H1 (cell line): ENCODE measurements at regions not wholly inside any gene's neighbourhood (a gene's known extent, or its start where the extent isn't known, plus 50 kb on each side); places are given as distances from the start of the nearest gene placed in this dataset.
"Not testable (repeated sequence)": the region's sequence is repeated elsewhere in the genome, so short reads cannot be mapped to it uniquely, and the experiment has no call there.

Source experiments
- CTCF ChIA-PET: fragments of 300-600 bp; sonication (Branson Sonifier 250); formaldehyde crosslinking; loops from one replicate; lab custom pipeline; 2021; ENCODE audit not compliant: partially characterized antibody; lab: Charles Lee
- POLR2A ChIA-PET: fragments of 300-600 bp; sonication (Branson Sonifier 250); formaldehyde crosslinking; loops from one replicate; lab custom pipeline; 2021; ENCODE audit warnings: inconsistent platforms; ENCODE audit not compliant: partially characterized antibody; lab: Charles Lee
- DNase-seq, 2 experiments: peaks; one replicate each; pipeline versions ENCODE4 v3.0.0 to v3.0.0-alpha.2; 2010 to 2022; ENCODE audit warnings: low spot score in 2 of 2, low read depth in 1 of 2, mixed read lengths in 1 of 2
- FAIRE-seq: peaks from 2 replicates; lab custom pipeline; 2011; peaks lifted over from hg19 to GRCh38; lab: Jason Lieb, UNC
- H2AFZ ChIP-seq: 2 replicates; pipeline ENCODE4 v1.8.1; 2012; ENCODE audit warnings: low read length, inconsistent platforms
- H2AK5ac ChIP-seq: 2 replicates; pipeline ENCODE4 v1.6.1; 2013; ENCODE audit warnings: low read depth, low read length
- H2BK120ac ChIP-seq: replicated peaks from 2 replicates; pipeline ENCODE3; 2013; ENCODE audit warnings: low read depth, low read length, inconsistent platforms
- H2BK12ac ChIP-seq: 2 replicates; pipeline ENCODE4 v1.6.1; 2013; ENCODE audit warnings: low read depth, low read length
- H2BK15ac ChIP-seq: 2 replicates; pipeline ENCODE4 v1.6.1; 2013; ENCODE audit warnings: low read length
- H2BK20ac ChIP-seq: 2 replicates; pipeline ENCODE4 v1.6.1; 2013; ENCODE audit warnings: low read length
- H2BK5ac ChIP-seq: 2 replicates; pipeline ENCODE4 v1.6.1; 2013; ENCODE audit warnings: low read depth, low read length
- H3K14ac ChIP-seq: 2 replicates; pipeline ENCODE4 v1.6.1; 2013; ENCODE audit warnings: inconsistent platforms; ENCODE audit not compliant: insufficient read length
- H3K18ac ChIP-seq: 2 replicates; pipeline ENCODE4 v1.6.1; 2013; ENCODE audit warnings: low read length; ENCODE audit errors: extremely low read depth
- H3K23ac ChIP-seq: 2 replicates; pipeline ENCODE4 v1.6.1; 2013; ENCODE audit warnings: inconsistent platforms; ENCODE audit not compliant: insufficient read length
- H3K23me2 ChIP-seq: 2 replicates; pipeline ENCODE4 v1.6.1; 2013; ENCODE audit warnings: low read depth, low read length
- H3K27ac ChIP-seq: 2 replicates; pipeline ENCODE4 v1.6.1; 2011; ENCODE audit warnings: low read depth, low read length, inconsistent platforms
- H3K27me3 ChIP-seq, 4 experiments: replicated peaks in 1 of 4; 1 replicate in 1 of 4; 2 replicates in 3 of 4; pipeline versions ENCODE4 v1.6.1 to v1.8.1; 2011 to 2013; ENCODE audit warnings: low read length in 3 of 4, mild to moderate bottlenecking in 3 of 4, inconsistent platforms in 2 of 4, mixed read lengths in 2 of 4, moderate library complexity in 1 of 4; ENCODE audit not compliant: control insufficient read depth in 3 of 4, insufficient read depth in 3 of 4; ENCODE audit errors: extremely low read depth in 1 of 4
- H3K36me3 ChIP-seq, 4 experiments: 2 replicates each; pipeline versions ENCODE4 v1.6.1 to v1.8.1; 2011 to 2013; ENCODE audit warnings: mild to moderate bottlenecking in 4 of 4, low read length in 3 of 4, moderate library complexity in 2 of 4, control low read depth in 1 of 4, inconsistent platforms in 1 of 4; ENCODE audit not compliant: insufficient read depth in 4 of 4, control insufficient read depth in 2 of 4
- H3K4ac ChIP-seq: replicated peaks from 2 replicates; pipeline ENCODE3; 2013; ENCODE audit warnings: low read length, low read depth, mixed read lengths, inconsistent platforms; ENCODE audit not compliant: insufficient read length
- H3K4me1 ChIP-seq, 4 experiments: replicated peaks in 1 of 4; 1 replicate in 1 of 4; 2 replicates in 3 of 4; pipeline versions ENCODE4 v1.6.1 to v1.8.1; 2011 to 2013; ENCODE audit warnings: low read length in 3 of 4, inconsistent platforms in 2 of 4, mixed read lengths in 1 of 4; ENCODE audit not compliant: insufficient read depth in 4 of 4, control insufficient read depth in 3 of 4
- H3K4me2 ChIP-seq, 2 experiments: 2 replicates each; pipeline versions ENCODE4 v1.6.1 to v1.8.1; 2011 to 2013; ENCODE audit warnings: low read depth in 2 of 2, low read length in 2 of 2, control low read depth in 1 of 2, inconsistent platforms in 1 of 2, mild to moderate bottlenecking in 1 of 2; ENCODE audit not compliant: insufficient read depth in 1 of 2
- H3K4me3 ChIP-seq, 4 experiments: fragments of 200-600, 300-600 bp in 1 of 4; sonication (generic), shearing (Covaris generic), sonication (Bioruptor Twin) in 1 of 4; 2 replicates each; pipeline versions ENCODE4 v1.5.1 to v1.8.1; 2011 to 2016; ENCODE audit warnings: low read length in 4 of 4, low read depth in 3 of 4, control low read depth in 2 of 4, inconsistent platforms in 2 of 4, mild to moderate bottlenecking in 2 of 4, mixed read lengths in 1 of 4, moderate library complexity in 1 of 4; ENCODE audit not compliant: insufficient read depth in 2 of 4; ENCODE audit errors: extremely low read depth in 1 of 4
- H3K56ac ChIP-seq: replicated peaks from 2 replicates; pipeline ENCODE3; 2013; ENCODE audit warnings: low read depth, mild to moderate bottlenecking, mixed read lengths, low read length, inconsistent platforms; ENCODE audit not compliant: insufficient read length
- H3K79me1 ChIP-seq: 2 replicates; pipeline ENCODE4 v1.6.1; 2013; ENCODE audit warnings: low read depth, low read length, control low read depth
- H3K79me2 ChIP-seq, 2 experiments: 2 replicates each; pipeline versions ENCODE4 v1.6.1 to v1.8.1; 2012 to 2013; ENCODE audit warnings: low read length in 2 of 2, mild to moderate bottlenecking in 2 of 2, inconsistent platforms in 1 of 2; ENCODE audit not compliant: insufficient read depth in 2 of 2, control insufficient read depth in 1 of 2
- H3K9ac ChIP-seq, 4 experiments: replicated peaks in 1 of 4; 1 replicate in 1 of 4; 2 replicates in 3 of 4; pipeline versions ENCODE4 v1.6.1 to v1.8.1; 2011 to 2013; ENCODE audit warnings: low read depth in 3 of 4, low read length in 3 of 4, control low read depth in 2 of 4, mild to moderate bottlenecking in 2 of 4, moderate library complexity in 2 of 4, inconsistent platforms in 1 of 4; ENCODE audit errors: extremely low read depth in 1 of 4
- H3K9me3 ChIP-seq, 2 experiments: 2 replicates each; pipeline versions ENCODE4 v1.6.1 to v1.8.1; 2012 to 2013; ENCODE audit warnings: mild to moderate bottlenecking in 2 of 2, moderate library complexity in 2 of 2, control low read depth in 1 of 2, inconsistent platforms in 1 of 2, low read depth in 1 of 2, low read length in 1 of 2, mixed read lengths in 1 of 2; ENCODE audit not compliant: insufficient read depth in 2 of 2
- H4K20me1 ChIP-seq, 2 experiments: replicated peaks in 1 of 2; 2 replicates each; pipeline versions ENCODE3 to v1.8.1; 2011 to 2013; ENCODE audit warnings: inconsistent platforms in 2 of 2, low read length in 2 of 2, mild to moderate bottlenecking in 1 of 2; ENCODE audit not compliant: insufficient read depth in 2 of 2, control insufficient read depth in 1 of 2
- H4K5ac ChIP-seq: 2 replicates; pipeline ENCODE4 v1.6.1; 2013; ENCODE audit warnings: low read length, low read depth, mixed read lengths, inconsistent platforms; ENCODE audit not compliant: insufficient read length
- H4K8ac ChIP-seq: 2 replicates; pipeline ENCODE4 v1.8.0; 2013; ENCODE audit warnings: mild to moderate bottlenecking, moderate library complexity, low read length, inconsistent platforms; ENCODE audit not compliant: insufficient read depth; ENCODE audit errors: extremely low read depth
- H4K91ac ChIP-seq: replicated peaks from 2 replicates; pipeline ENCODE3; 2013; ENCODE audit warnings: low read length, mixed read lengths, inconsistent platforms; ENCODE audit not compliant: insufficient read length
- BACH1 ChIP-seq: IDR thresholded peaks from 2 replicates; pipeline ENCODE4 v1.6.1; 2012; ENCODE audit warnings: low read length, improper control_type of control experiment
- JUN ChIP-seq: IDR thresholded peaks from 2 replicates; pipeline ENCODE4 v1.6.1; 2011; ENCODE audit warnings: low read depth, mild to moderate bottlenecking, improper control_type of control experiment, low read length
- KDM4A ChIP-seq: IDR thresholded peaks from one replicate; pipeline ENCODE4 v1.7.1; 2012; ENCODE audit warnings: low read depth, mild to moderate bottlenecking, moderate library complexity, low read length, inconsistent platforms; ENCODE audit not compliant: severe bottlenecking
- USF2 ChIP-seq: IDR thresholded peaks from 2 replicates; pipeline ENCODE4 v1.6.1; 2011; ENCODE audit warnings: low read length, improper control_type of control experiment
- WGBS, 2 experiments: shearing (Covaris generic) in 1 of 2; methylation state at CpG; one replicate each; pipeline versions ENCODE4 v1.1.6 to v1.1.7; 2013 to 2015; ENCODE audit warnings: low lambda C conversion rate in 2 of 2, mixed read lengths in 2 of 2, inconsistent platforms in 1 of 2, low coverage in 1 of 2, missing lambda C conversion rate in 1 of 2; ENCODE audit not compliant: insufficient replicate concordance in 2 of 2, insufficient coverage in 1 of 2, insufficient read length in 1 of 2; ENCODE audit errors: extremely low coverage in 1 of 2, missing lambda C conversion rate in 1 of 2; 5-methylcytosine and 5-hydroxymethylcytosine counted together

DNA sequence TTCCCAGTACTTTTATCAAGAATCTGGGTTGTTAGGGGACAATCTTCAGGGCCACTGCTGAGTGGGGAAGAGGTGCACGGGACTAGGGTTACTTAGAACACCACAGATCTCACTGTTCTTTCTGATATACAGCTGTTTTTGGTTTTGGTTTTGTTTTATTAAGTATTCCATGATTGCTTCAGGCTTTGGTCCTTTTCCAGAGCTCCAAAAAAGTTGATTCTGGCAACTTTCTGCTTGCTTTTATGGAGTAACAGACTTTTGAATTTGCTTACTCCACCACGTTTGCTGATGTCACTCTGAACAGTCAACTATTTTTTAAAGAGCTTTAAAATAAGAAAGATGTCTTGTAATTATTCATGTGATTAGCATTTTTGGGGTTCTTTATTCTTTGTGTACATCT, 368.1 kb upstream of the FOXG1 start (continued):
- TF ChIP-seq JUN (no peak), USF2 (no peak), KDM4A (no peak), BACH1 (no peak)
- TF ChIP-seq, all 59 proteins: peak for 0

DNA sequence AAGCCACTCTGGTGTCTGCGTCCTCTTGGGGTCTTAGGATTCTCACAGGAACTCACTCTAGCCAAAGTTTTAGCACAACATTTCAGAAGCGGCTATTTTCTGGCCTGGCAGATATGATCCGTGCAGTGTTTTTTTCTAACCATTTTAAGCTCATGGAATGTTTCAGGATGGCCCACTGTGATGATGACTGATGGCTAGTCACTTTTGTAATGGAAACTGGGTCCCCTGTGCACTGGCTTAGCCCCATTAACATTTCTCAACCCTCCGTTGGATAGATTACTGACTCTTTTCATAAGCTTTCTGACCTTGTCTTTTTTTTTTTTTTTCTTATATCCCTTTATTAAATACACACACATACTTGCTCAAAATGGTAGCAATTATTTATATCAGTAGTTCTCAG, 364.9 kb upstream of the FOXG1 start:
- H3K79me1 ChIP-seq, H4K5ac ChIP-seq, H3K4ac ChIP-seq, H2BK15ac ChIP-seq, H2AK5ac ChIP-seq, H4K20me1 ChIP-seq, H2BK12ac ChIP-seq, H3K9me3 ChIP-seq, H3K4me2 ChIP-seq, DNase-seq, H4K8ac ChIP-seq, H3K79me2 ChIP-seq, H4K91ac ChIP-seq, CTCF ChIA-PET, H3K23ac ChIP-seq, H3K56ac ChIP-seq, H3K27me3 ChIP-seq, H3K9ac ChIP-seq, H3K14ac ChIP-seq, H3K27ac ChIP-seq, H2BK5ac ChIP-seq, H3K18ac ChIP-seq, H2AFZ ChIP-seq, H2BK120ac ChIP-seq, H3K4me3 ChIP-seq, H2BK20ac ChIP-seq, H3K36me3 ChIP-seq, H3K4me1 ChIP-seq, H3K23me2 ChIP-seq: not testable (repeated sequence)
- POLR2A ChIA-PET: interaction anchor here (0.6 kb wide), 1 partner anchor 1688 kb away, joined by 3 read pairs; no protein-coding TSS in a partner anchor
- FAIRE-seq: peak; percentile 85
- WGBS, 2 experiments: no CpG with 5 or more reads among the region's 4 CpGs
